ENCODE measurements at regions not wholly inside any gene's neighbourhood (a gene's known extent, or its start where the extent isn't known, plus 50 kb on each side); places are given as distances from the start of the nearest gene placed in this dataset.

DNA sequence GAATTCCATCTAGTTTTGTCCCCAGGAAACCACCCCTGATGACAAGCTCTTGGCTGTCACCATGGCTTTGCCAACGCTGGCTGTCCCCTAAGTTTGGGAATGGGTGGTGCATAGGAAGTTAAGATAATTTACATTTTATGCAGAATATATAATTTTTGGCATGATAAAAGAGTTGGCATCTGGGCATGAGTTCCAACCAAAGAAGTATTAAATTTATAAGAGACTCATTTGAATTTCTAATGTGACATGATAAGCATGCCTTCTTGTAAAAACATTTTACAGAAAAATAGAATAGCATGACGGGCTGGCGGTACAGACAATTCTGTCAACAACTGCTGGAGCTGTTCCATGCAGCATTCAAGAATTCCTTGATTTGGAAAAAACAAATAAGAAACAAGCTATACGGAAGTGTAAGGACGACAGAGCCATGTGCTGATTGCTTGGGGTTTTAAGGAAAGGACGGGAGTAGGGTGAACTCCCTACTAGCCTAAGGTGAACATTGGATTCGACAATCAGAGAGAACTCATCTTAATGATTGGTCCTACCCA, 106.8 kb upstream of the C1orf21 start:
- no peak for DNase-seq (ENCODE audit: low read depth in 2 of 2)

DNA sequence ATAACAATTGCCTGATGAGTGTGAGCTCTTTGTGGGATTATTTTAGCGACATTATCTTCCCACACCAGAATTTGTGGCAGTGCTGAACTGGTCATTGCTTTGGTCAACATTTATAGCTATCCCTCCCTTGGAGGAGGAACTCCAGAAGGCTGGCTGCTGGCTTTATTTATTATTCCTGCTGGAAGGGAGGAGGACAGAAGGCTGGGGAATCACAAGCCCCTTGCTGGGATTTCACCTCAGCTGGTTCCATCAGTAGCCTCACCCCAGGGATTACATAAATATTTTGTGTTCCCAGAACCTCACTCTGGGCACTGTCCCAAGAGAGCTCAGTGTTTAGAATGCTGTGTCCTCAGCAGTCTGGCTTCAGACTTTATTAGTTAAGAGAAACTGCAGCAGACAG, 102.8 kb upstream of the C1orf21 start:
- DNase-seq (ENCODE audit: low read depth in 2 of 2) = no peak

- no peak for DNase-seq (ENCODE audit: low read depth in 2 of 2)
These were observed 101.9 kb upstream of the C1orf21 start for GRCh38 chr1:184284900-184285299.

- DNase-seq (ENCODE audit: low read depth in 2 of 2) = no peak
These were observed 101.3 kb upstream of the C1orf21 start for GRCh38 chr1:184285401-184286087.

- DNase-seq (ENCODE audit: low read depth in 2 of 2) = no peak
These were observed 99.8 kb upstream of the C1orf21 start for GRCh38 chr1:184287001-184287400.

DNA sequence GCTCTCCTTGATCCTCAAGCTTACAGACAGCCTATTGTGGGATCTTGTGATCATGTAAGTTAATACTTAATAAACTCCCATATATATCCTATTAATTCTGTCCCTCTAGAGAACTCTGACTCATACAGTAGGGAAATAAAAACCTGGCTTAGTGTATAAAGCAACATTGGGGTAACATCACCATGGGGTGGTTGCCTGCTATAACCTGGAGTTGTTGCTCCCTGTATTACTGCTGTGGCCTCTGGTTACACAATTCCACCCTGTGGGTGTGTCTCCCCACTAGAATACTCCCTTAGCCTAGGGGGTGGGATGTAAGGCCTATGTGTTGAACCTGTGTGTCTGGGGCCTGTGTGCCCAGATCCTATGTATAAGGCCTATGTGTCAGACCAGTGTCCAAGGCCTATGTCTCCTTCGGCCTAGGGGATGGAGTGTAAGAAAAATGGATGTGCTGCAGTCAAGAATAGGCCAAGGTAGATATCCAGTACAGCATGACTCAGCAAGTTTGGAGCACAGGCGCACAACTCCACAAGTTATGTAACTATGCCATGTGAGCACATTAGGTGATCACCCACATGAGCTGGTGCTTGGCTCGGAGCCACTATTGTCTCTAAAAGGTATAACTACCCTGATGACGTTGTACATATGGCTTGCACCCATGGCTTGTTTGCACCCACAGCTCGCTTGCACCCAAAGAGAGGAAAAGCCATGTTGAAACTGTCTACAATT, 96.8 kb upstream of the C1orf21 start:
- no peak for DNase-seq (ENCODE audit: low read depth in 2 of 2)

GRCh38 chr1:184291701-184292100, 95.1 kb upstream of the C1orf21 start:
- no peak for DNase-seq (ENCODE audit: low read depth in 2 of 2)

DNA sequence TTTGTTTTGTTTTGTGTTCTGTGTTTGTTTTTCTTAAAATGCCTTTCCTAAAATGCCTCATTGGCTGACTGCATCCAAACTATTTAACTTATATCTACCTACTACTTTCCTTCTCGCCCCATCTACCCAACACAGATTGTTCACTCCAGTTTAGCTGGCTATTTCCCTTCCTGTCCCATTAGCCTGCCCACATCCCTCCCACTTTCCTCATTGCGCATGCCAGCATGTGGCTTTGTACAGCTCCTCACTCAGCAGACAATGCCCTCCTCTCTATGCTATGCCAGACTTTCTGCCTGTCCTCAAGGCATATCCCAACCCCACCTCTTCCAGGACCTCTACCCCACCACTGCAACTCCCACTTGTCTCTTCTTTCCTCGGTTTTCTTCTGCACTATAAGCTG, 94.7 kb upstream of the C1orf21 start:
- no peak for DNase-seq (ENCODE audit: low read depth in 2 of 2)

- no peak for DNase-seq (ENCODE audit: low read depth in 2 of 2)
These were observed 92.7 kb upstream of the C1orf21 start for GRCh38 chr1:184294101-184294500.

DNA sequence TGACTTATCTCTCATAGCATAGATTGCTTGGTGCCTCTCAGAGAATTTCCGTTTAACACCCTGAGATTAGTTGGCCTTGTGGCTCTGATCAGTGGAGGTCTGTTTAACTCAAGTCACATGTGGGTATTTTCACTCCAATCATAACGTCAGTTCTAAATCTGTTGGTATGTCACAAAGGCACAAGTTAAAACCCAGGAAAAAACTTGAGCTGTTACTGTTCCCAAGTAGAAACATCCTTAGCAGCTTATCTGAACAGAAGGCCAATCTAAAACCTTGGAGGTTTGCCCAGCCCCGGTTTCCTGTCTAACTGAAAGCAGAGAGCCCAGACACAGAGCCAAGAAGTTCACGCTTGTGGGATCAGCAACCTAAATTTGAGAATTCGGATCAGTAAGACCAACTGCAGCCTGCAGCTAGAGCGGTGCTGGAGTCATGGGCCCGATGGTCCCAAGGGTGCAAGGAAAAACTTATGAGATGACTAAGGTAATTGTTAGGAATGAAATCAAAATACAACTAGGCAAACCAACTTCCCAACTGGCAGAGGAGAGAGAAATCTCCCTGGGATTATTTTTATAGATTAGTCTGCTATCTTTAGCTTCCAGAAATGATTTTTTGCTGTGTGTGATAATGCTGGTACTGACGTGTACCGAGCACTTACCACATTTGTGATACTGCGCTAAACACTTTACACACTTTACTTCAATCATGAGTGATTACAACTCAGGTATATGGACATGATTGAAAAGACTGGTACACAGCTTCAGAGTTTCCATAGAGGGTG, 90.2 kb upstream of the C1orf21 start:
- DNase-seq (ENCODE audit: low read depth in 2 of 2) = no peak

GRCh38 chr1:184297244-184297750, 89.5 kb upstream of the C1orf21 start:
- no peak for DNase-seq (ENCODE audit: low read depth in 2 of 2)

- no peak for DNase-seq (ENCODE audit: low read depth in 2 of 2)
These were observed 88.1 kb upstream of the C1orf21 start for GRCh38 chr1:184298440-184299405.

GRCh38 chr1:184299406-184299790, 87.4 kb upstream of the C1orf21 start:
- no peak for DNase-seq (ENCODE audit: low read depth in 2 of 2)

- no peak for DNase-seq (ENCODE audit: low read depth in 2 of 2)
These were observed 87.0 kb upstream of the C1orf21 start for GRCh38 chr1:184299796-184300195.

GRCh38 chr1:184300446-184300845, 86.4 kb upstream of the C1orf21 start:
- no peak for DNase-seq (ENCODE audit: low read depth in 2 of 2)

- no peak for DNase-seq (ENCODE audit: low read depth in 2 of 2)
These were observed 85.6 kb upstream of the C1orf21 start for GRCh38 chr1:184301227-184301626.

DNA sequence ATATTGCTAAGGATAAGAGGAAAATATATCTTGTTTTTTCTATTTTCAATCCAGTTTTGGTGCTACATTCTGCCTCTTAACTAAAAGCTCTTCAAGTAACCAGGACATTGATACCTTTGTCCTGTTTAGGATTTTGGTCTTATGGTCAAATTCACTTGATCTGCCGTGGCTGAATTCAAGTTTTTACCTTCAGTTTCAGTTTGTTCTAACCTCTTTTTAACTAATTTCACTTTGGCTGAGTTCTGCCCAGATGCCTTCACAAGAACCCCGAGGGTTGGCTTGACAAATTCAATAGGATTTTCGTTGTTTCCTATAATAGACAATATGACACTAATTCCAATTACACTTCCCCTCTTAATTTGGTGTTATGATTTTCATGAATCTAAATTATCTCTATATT, 84.5 kb upstream of the C1orf21 start:
- DNase-seq (ENCODE audit: low read depth in 2 of 2) = no peak

DNA sequence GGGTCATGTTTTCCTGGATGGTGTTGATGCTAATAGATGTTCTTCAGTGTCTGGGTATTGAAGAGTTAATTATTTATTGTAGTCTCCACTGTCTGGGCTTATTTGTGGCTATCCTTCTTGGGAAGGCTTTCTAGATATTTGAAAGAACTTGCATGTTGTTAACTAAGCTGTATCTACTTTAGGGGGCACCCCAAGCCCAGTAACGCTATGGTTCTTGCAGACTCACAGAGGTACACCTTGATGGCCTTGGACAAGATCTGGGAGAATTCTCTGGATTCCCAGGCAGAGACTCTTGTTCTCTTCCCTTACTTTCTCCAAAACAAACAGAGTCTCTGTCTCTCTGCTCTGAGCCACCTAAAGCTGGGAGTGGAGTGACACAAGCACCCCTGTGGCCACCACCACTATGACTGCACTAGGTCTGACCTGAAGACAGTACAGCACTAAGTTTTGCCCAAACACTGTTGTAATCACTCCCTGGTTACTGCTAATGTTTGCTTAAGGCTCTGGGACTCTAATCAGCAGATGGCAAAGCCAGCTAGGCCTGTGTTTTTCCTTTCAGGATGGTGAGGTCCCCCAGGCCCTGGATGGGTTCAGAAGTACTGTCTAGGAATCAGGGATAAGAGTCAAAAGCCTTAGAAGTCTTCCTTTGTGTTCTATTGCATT, 76.5 kb upstream of the C1orf21 start:
- no peak for DNase-seq (ENCODE audit: low read depth in 2 of 2)

- no peak for DNase-seq (ENCODE audit: low read depth in 2 of 2)
These were observed 75.2 kb upstream of the C1orf21 start for GRCh38 chr1:184311580-184311979.

- no peak for DNase-seq (ENCODE audit: low read depth in 2 of 2)
These were observed 71.6 kb upstream of the C1orf21 start for GRCh38 chr1:184315254-184315653.

DNA sequence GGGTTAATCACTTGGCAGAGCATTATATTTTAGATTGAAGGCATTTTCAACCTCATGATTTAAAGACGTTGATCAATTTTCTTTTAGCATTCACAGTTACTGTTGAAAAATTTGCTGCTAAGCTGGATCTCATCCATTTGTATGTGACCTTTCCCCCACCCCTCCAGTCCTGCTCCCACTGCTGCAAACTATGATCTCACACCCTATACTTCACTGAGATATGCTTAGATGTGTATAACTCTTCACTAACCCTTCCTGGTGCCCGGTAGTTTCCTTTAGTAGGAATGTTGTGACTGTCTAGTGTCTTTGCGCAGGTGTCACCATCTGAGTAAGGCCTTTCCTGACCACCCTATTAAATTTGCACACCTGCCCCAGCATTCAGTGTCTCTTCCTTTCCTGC, 67.0 kb upstream of the C1orf21 start:
- DNase-seq (ENCODE audit: low read depth in 2 of 2) = no peak

Measured in stimulated activated CD4-positive, alpha-beta T cell treated with anti-CD3 and anti-CD28 coated beads, Interleukin-1b, Interleukin-23, amount 100 ng/mL, for 4 hours (primary cell).